ENCODE measurements at regions not wholly inside any gene's neighbourhood (a gene's known extent, or its start where the extent isn't known, plus 50 kb on each side); places are given as distances from the start of the nearest gene placed in this dataset.
A peak's percentile ranks its signal among the peaks of the same experiment; 100 is the strongest.

- DNase-seq = no peak
Observed at GRCh38 chr2:216808805-216809425, 50.9 kb downstream of the TNP1 start.

- DNase-seq = peak in 1 of 56 donors; percentile 5
Observed at GRCh38 chr2:216807857-216808272, 52.0 kb downstream of the TNP1 start.

- DNase-seq = peak in 2 of 56 donors; percentile 3 to 13
Observed at GRCh38 chr2:216804357-216805350, 55.2 kb downstream of the TNP1 start.

GRCh38 chr2:216803791-216804190 lies 56.1 kb downstream of the TNP1 start:
- peak in 3 of 56 donors; percentile 9 to 53 (median 9) for DNase-seq

- peak in 8 of 56 donors; percentile 4 to 24 (median 16) for DNase-seq
Observed at GRCh38 chr2:216802516-216803215, 57.2 kb downstream of the TNP1 start.

- no peak for DNase-seq
Observed at GRCh38 chr2:216800836-216801235, 59.0 kb downstream of the TNP1 start.

GRCh38 chr2:216799873-216800431 lies 59.9 kb downstream of the TNP1 start:
- no peak for DNase-seq

GRCh38 chr2:216796115-216796840 lies 63.6 kb downstream of the TNP1 start:
- DNase-seq = peak in 1 of 56 donors; percentile 0

- DNase-seq = no peak
Observed at GRCh38 chr2:216793386-216793785, 66.5 kb downstream of the TNP1 start.

- no peak for DNase-seq
Observed at GRCh38 chr2:216792222-216793021, 67.4 kb downstream of the TNP1 start.

- no peak for DNase-seq
Observed at GRCh38 chr2:216791303-216791702, 68.6 kb downstream of the TNP1 start.

GRCh38 chr2:216789081-216789480 lies 70.8 kb downstream of the TNP1 start:
- DNase-seq = no peak

GRCh38 chr2:216787851-216788540 lies 71.9 kb downstream of the TNP1 start:
- no peak for DNase-seq

GRCh38 chr2:216786676-216787075 lies 73.2 kb downstream of the TNP1 start:
- DNase-seq = no peak

GRCh38 chr2:216784456-216784855 lies 75.4 kb downstream of the TNP1 start:
- no peak for DNase-seq

GRCh38 chr2:216781709-216782108 lies 78.2 kb downstream of the TNP1 start:
- no peak for DNase-seq

GRCh38 chr2:216780843-216781242 lies 79.0 kb downstream of the TNP1 start:
- DNase-seq = no peak

GRCh38 chr2:216777637-216778273 lies 82.1 kb downstream of the TNP1 start:
- DNase-seq = no peak

All from nucleus accumbens (tissue), 56 donors.